ENCODE measurements at regions not wholly inside any gene's neighbourhood (a gene's known extent, or its start where the extent isn't known, plus 50 kb on each side); places are given as distances from the start of the nearest gene placed in this dataset.

- TF ChIP-seq FOXM1 (CRISPR knock-in tag; IDR thresholded peaks at IDR 0.05) (no peak), JUNB (CRISPR knock-in tag; IDR thresholded peaks at IDR 0.05; ENCODE audit: borderline replicate concordance) (no peak), GLI4 (CRISPR knock-in tag; IDR thresholded peaks at IDR 0.05; ENCODE audit: borderline replicate concordance) (no peak), PRDM10 (CRISPR knock-in tag; IDR thresholded peaks at IDR 0.05; ENCODE audit: low read depth) (no peak), ZKSCAN1 (IDR thresholded peaks at IDR 0.05; ENCODE audit: low read length) (no peak), KAT7 (CRISPR knock-in tag; IDR thresholded peaks at IDR 0.05; ENCODE audit: borderline replicate concordance) (no peak), KIAA2018 (CRISPR knock-in tag; IDR thresholded peaks at IDR 0.05; ENCODE audit: borderline replicate concordance) (no peak), CTCF (CRISPR knock-in tag; IDR thresholded peaks at IDR 0.05) (no peak), POLR2AphosphoS5 (IDR thresholded peaks at IDR 0.05; ENCODE audit: low read depth, low read length) (no peak), SNAPC5 (CRISPR knock-in tag; IDR thresholded peaks at IDR 0.05; ENCODE audit: borderline replicate concordance) (no peak), EZH2 (conservative IDR thresholded peaks at IDR 0.05; ENCODE audit: low read depth, low read length) (no peak), TMF1 (CRISPR knock-in tag; IDR thresholded peaks at IDR 0.05; ENCODE audit: low read depth) (no peak), PHF8 (CRISPR knock-in tag; IDR thresholded peaks at IDR 0.05) (no peak)
Observed at GRCh38 chr20:11431621-11432020, 486.1 kb upstream of the BTBD3 start.
